ENCODE measurements at regions not wholly inside any gene's neighbourhood (a gene's known extent, or its start where the extent isn't known, plus 50 kb on each side); places are given as distances from the start of the nearest gene placed in this dataset.
"Not testable (repeated sequence)": the region's sequence is repeated elsewhere in the genome, so short reads cannot be mapped to it uniquely, and the experiment has no call there.

DNA sequence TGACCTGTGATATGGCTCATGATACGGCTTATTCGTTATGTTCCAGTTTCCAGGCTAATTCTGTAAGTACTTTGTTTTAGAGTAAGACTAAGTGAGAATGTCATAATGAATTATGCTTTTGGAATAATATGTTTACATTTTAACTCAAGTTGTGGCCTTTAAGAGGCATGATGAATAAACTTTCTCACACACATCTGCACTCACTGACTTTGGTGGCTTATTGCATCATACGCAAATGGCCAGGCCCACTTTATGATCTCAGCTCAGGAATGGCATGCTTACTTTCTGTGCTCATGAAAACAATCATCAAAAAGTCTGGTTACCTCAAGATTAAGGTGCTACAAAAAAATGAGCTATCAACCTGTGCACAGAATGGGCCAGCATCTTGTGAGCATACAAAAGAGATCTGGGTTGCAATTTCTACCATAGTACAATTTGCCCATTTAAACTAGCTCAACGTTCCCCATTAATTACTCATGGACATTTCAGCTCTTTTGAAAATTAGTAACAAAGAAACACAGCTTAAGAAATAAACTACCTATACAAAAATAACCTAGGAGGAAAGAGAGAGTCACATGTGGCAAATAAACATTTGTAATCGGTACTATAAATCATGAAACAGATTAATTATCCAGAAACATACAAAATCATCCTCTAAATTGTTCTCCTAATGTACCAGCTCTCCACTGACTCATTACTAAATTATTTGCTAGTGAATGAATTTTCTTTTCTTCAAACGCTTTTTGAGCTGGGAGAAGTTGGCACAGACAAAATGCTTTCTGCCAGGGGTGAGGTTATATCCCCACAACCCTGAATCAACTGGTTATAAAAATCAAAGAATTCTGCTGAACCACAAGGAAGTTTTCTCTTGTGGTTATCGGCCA lies 439.0 kb upstream of the ADAMTS9 start:
- no peak overlapping the region for H3K4me3 ChIP-seq (ENCODE audit: low read depth, low read length)
- POLR2A ChIA-PET: no interaction called here
- no peaks in the 10 kb centered on the region for H3K36me3 ChIP-seq (ENCODE audit: control insufficient read depth, insufficient read depth, low read length)
- CTCF ChIA-PET: no interaction called here
- H3K27me3 ChIP-seq (ENCODE audit: control insufficient read depth, insufficient read depth, low read length): no peaks in the 10 kb centered on the region
- TF ChIP-seq, protein P1, sequence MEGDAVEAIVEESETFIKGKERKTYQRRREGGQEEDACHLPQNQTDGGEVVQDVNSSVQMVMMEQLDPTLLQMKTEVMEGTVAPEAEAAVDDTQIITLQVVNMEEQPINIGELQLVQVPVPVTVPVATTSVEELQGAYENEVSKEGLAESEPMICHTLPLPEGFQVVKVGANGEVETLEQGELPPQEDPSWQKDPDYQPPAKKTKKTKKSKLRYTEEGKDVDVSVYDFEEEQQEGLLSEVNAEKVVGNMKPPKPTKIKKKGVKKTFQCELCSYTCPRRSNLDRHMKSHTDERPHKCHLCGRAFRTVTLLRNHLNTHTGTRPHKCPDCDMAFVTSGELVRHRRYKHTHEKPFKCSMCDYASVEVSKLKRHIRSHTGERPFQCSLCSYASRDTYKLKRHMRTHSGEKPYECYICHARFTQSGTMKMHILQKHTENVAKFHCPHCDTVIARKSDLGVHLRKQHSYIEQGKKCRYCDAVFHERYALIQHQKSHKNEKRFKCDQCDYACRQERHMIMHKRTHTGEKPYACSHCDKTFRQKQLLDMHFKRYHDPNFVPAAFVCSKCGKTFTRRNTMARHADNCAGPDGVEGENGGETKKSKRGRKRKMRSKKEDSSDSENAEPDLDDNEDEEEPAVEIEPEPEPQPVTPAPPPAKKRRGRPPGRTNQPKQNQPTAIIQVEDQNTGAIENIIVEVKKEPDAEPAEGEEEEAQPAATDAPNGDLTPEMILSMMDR (IDR thresholded peaks at IDR 0.05; ENCODE audit: insufficient read depth, low read depth, low read length): no peak
- peak; percentile 60 for DNase-seq (ENCODE audit: low read depth)

DNA sequence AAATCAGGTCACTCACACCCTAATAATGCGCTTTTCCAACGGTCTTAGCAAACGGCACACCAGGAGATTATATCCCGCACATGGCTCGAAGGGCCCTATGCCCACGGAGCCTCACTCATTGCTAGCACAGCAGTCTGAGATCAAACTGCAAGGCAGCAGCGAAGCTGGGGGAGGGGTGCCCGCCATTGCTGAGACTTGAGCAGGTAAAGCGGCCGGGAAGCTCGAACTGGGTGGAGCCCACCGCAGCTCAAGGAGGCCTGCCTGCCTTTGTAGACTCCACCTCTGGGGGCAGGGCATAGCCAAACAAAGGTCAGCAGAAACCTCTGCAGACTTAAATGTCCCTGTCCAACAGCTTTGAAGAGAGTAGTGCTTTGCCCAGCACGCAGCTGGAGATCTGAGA lies 432.4 kb upstream of the ADAMTS9 start:
- DNase-seq (ENCODE audit: low read depth); POLR2A ChIA-PET; H3K27me3 ChIP-seq (ENCODE audit: control insufficient read depth, insufficient read depth, low read length); H3K4me3 ChIP-seq (ENCODE audit: low read depth, low read length); H3K36me3 ChIP-seq (ENCODE audit: control insufficient read depth, insufficient read depth, low read length); CTCF ChIA-PET: not testable (repeated sequence)

DNA sequence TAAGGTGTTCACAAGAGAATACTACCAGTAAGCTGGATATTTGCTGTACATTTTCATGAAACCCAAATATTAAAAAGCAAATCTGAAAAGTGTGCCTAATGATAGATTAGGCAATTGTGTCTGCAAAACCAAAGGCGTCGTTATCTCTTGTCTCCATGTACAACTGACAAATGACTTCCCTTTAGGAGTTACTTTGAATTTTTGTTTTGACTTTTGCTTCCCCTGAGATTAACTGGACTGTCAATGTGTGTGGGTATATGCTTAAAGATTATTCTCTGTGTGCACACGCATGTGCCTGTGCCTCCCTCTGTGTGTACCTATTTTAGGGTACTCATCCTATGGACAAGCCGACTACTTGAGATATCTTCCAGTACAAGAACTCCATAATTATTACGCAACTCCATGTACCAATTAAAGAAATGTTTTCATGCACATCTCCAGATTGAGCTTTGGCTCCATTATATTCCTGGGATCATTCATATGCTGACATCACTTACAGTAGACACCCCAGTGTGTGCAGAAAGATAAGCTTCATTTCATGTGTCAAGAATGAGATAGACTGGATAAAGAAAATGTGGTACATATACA lies 431.2 kb upstream of the ADAMTS9 start:
- no peaks in the 10 kb centered on the region for H3K27me3 ChIP-seq (ENCODE audit: control insufficient read depth, insufficient read depth, low read length)
- POLR2A ChIA-PET: no interaction called here
- H3K36me3 ChIP-seq (ENCODE audit: control insufficient read depth, insufficient read depth, low read length): no peaks in the 10 kb centered on the region
- DNase-seq (ENCODE audit: low read depth): no peak
- H3K4me3 ChIP-seq (ENCODE audit: low read depth, low read length): no peak overlapping the region
- CTCF ChIA-PET: no interaction called here
- TF ChIP-seq, protein P1 (IDR thresholded peaks at IDR 0.05; ENCODE audit: insufficient read depth, low read depth, low read length): no peak

DNA sequence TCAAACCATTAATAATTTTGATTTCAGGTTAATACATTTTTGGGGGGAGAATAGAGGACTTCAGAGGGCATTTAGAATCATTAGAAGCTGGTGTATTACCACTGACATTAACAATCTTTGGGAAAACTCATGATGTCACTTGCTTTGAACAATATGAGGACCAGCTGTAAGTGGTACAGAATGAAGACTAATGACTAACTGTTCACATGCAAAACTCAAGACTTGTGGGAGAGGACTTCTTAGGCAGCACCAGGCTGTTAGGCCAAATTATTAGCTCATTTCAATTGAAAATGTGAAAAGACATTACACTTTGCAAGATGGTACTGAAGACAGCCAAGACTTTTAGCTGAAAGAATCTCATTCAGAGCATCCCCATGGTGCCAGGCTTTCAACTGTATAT lies 426.2 kb upstream of the ADAMTS9 start:
- Histone ChIP-seq H3K27me3 (ENCODE audit: control insufficient read depth, insufficient read depth, low read length) (no peaks in the 10 kb centered on the region; the same call in 1 of the 2 replicates), H3K4me3 (ENCODE audit: low read depth, low read length) (no peak overlapping the region), H3K36me3 (ENCODE audit: control insufficient read depth, insufficient read depth, low read length) (no peaks in the 10 kb centered on the region)
- TF ChIP-seq, protein P1 (IDR thresholded peaks at IDR 0.05; ENCODE audit: insufficient read depth, low read depth, low read length): no peak
- CTCF ChIA-PET: interaction anchor here (0.6 kb wide), 1 partner anchor 56 kb away, joined by 4 read pairs; no protein-coding TSS in a partner anchor
- no peak for DNase-seq (ENCODE audit: low read depth)
- POLR2A ChIA-PET: no interaction called here

DNA sequence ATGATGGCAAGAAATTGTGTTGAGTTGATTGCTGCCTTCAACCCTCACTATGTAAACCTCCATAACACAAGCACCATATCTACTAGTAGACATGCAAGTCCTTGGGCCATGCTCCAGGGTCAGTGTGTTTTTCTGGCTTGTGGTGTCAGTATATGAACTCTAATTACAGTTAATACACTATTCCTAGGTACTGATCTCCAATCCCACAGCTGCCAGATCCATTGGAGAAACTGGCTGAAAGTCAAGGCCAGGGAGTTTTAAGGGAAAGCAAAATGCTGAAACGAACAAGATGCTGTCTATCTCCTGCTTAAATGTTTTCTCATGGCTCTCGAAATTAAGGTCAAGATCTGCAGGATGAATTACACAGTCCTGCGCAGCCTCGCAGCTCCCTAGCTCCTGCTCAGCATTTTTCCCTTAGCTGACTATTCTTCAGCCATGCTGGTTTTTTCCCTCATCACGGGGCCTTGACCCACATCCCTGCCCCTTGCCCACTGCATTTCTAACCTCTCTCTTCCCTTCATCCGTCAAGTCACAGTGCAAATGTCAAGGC lies 425.0 kb upstream of the ADAMTS9 start:
- TF ChIP-seq, protein P1 (IDR thresholded peaks at IDR 0.05; ENCODE audit: insufficient read depth, low read depth, low read length): no peak
- no peaks in the 10 kb centered on the region for H3K36me3 ChIP-seq (ENCODE audit: control insufficient read depth, insufficient read depth, low read length)
- CTCF ChIA-PET: no interaction called here
- H3K27me3 ChIP-seq (ENCODE audit: control insufficient read depth, insufficient read depth, low read length): no peaks in the 10 kb centered on the region; the same call in 1 of the 2 replicates
- no peak for DNase-seq (ENCODE audit: low read depth)
- POLR2A ChIA-PET: no interaction called here
- H3K4me3 ChIP-seq (ENCODE audit: low read depth, low read length): no peak overlapping the region

Measured in BJ (cell line).